OCI-M2 (cell line): ENCODE measurements at regions not wholly inside any gene's neighbourhood (a gene's known extent, or its start where the extent isn't known, plus 50 kb on each side); places are given as distances from the start of the nearest gene placed in this dataset.

Experiments used
- DNase-seq: peaks from one replicate; lab custom pipeline; 2025; ENCODE audit not compliant: unreplicated experiment; lab: John Stamatoyannopoulos, UW

DNA sequence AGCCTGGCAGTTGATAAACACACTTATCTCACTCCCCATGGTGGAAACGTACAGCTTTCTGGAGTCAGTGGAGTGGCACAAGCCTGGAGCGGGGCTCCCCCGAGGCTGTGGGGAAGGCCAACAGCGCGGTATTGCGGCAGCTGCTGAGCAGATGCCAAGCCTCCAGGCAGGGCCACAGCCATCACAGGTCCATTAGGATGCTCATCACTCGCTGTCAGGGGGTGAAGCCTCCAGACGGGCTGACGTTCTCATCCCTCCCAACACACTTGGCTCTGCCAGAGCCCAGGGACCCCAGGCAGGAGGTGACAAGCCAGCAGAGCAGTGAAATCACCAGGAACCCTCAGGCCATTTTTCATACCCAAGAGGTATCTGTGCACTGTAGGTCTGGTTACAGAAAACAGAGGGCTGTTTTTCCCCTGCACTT lies 529.2 kb upstream of the KLHL29 start:
- no peak for DNase-seq

DNA sequence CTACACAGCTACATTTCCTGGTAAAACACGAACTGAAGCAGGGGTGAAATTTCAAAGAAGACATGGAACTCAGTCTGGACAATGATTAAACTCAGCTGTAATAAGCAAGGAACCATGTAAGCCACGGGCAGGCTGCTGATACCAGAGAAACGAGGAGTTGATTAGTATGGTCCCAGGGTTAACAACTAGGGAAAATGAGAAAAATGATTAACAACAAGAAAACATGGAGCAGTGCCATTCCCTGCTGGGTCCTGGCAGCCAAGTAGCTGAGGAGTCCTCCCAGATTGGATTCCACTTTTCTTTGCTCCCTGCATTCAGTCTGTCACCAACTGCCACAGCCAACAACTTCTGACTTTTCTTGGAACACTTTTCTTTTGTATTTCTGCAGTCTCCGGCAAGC lies 517.0 kb upstream of the KLHL29 start:
- no peak for DNase-seq

DNA sequence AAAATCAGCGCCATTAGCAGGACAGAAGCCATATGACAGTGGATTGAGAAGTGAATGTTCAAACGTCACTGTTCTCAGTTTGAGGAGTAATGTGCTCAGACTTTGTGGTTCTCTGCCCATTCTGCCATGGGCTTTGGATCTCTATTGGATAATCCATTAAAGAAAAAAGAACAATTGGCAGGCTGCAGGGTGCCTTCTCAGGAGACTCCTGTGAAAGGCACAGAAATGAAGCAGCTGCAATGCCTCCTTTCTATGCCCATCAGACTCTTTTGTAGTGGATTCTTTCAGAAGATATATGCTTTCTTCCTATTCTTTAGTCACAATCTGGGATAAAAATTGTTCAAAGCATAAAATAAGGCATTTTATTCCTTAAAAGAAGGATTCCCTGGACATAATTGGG lies 506.9 kb upstream of the KLHL29 start:
- DNase-seq = no peak

DNA sequence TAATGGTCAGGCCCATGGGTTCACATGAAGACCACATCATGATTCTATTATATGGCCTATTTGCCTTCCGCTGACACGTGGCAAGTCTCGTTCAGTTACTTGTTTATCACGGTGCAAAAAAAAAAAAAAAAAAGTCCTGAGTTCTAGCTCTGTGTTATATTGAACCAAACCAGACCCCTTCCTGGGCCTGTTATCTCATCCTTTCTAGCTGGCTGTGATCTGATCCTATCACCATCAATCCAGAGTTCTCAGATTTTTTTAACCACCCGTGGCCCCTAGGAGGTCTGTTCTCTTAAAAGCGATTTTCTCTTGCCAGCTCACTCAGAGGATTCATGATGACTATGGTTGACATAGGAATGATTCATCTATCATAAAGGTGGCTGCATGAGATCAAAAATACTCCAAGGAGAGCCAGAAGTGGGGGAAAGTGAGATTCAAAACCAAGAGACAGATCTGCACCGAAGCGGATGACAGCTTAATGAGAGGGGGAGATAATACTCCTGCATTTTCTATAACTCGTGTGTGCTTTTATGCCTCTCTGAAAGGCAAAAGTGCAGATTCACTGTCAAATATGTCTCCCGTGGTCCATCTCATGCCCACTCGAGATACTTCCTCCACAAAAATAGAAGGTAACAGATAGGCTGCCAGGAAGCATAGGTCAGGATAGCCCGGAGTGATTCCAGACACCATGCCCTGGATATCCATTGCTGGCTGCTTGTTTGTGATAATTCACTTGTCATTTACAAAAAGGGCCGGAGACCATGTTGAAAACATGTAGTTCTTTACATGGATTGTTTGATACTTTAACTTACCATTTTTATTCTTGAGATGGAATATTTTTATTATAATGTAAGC lies 505.7 kb upstream of the KLHL29 start:
- no peak for DNase-seq

DNA sequence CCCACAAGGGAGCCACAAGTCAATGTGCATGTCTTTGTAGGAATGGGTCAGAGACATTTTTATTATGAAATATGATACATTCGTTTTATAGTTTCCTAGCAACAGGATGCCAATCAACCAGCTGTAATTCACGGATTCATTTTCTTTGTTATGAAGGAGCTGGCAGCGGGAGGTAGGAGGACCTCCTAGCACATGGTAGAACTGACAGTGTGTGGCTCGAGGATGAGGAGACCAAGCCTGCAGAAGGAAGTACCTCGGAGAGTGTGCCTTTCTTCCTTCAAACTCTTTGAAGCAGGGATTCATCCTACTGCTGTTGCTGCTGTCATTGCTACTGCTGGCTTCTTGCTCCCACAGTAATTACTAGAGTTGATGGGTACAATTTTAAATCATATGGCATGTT lies 504.8 kb upstream of the KLHL29 start:
- no peak for DNase-seq

DNA sequence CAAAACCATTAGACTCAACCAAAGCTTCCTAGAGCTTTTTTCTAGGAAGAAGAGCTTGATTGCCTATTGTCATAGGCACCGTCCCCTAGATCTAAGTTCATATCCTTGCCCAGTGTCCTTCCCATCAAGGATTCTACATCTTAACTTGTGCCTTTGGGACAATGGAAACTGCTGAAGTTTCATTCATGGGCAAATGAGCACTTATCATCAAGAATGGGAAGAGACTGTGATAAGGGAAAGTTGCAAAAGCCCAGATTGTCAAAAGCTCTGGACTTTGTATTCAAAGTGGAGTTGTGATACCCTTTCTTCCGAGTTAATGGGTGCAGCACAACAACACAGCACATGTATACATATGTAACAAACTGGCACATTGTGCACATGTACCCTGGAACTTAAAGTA lies 503.0 kb upstream of the KLHL29 start:
- no peak for DNase-seq

DNA sequence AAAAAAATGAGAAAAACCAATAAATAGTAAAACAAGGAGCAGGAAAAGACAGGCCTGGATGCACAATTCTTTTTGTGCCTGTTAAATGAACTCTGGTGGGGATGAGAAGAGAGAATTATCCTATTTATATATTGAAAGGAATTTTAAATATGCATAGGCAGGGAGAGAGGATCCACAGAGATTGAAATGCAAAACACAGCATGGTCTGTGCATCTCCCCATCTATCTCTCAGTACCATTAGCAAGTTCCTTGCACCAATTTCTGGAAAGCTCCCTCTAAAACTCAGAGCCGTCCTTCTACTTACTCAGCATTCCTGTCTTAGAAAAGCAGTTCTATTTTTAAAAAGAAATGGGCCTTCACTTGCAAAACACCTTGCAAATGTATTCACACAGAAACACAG lies 502.3 kb upstream of the KLHL29 start:
- DNase-seq = no peak

DNA sequence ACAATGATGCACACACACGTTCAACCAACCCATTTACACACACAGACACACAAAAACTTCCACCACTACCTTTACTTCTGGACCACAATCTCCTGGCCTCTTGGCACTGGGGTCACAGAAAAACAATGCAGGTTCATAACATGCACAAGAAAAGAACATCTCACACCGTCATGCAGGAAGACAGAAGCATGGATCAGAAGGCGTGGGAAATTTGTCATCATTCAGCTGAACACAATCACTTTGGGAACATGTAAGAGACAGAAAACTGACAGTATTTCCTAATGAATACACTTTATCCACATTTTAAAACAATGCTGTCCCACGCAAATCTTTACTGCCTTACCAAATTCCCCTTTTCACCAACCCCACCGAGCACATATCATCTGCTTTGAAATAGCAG lies 501.9 kb upstream of the KLHL29 start:
- no peak for DNase-seq

DNA sequence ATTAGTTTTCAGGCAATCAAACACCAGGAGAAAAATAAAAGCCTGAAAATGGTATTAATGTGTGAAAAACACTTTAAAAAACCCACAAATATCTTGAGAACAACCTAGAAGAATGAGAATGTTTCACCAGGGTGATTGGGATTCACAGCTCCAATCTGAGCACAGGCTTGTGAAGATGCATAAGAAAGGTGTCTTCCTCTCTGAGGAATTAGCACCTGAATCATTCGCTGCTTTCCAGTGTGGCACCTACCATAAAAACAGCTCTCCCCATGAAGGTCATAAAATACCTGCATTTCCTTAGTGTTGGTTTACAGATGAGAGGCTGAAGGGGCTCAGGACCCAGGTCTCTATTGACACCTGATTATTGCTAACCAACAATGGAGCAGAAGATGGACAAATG lies 499.7 kb upstream of the KLHL29 start:
- no peak for DNase-seq

DNA sequence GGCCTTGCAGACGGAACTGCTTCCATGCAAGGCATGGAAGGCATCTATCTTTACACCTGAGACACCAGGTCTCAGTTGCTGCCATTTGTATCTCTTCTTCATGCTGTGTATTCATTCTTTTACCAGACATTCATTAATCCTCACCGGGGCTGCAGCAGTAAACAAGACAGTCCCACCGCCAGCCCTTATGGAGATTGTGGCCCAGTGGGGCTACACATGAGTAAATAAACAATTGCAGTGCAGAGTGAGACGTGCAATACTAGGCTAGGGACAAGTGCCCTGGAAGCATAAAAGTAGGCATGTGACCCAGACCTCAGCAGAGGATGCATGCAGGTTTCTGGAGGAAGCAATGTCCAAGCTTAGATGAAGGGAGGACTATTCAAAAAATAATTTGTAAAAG lies 497.6 kb upstream of the KLHL29 start:
- no peak for DNase-seq

DNA sequence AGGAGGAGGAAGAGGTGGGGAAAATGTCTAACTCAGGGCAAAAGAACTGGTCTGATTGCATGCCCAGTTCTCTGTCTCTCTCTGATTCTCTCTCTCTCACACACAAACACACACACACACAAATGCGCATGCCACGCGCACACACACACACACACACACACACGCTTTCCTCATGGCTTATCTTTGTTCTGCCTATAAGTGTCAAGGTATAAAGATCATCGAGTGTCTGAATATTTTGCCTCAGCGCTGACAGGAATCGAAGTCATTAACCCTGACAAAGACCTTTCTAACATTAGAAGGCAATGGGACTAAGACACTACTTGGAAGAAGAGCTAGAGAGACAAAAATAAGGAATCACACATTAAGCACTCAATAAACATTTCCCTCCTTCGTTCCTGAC lies 497.1 kb upstream of the KLHL29 start:
- DNase-seq = no peak

DNA sequence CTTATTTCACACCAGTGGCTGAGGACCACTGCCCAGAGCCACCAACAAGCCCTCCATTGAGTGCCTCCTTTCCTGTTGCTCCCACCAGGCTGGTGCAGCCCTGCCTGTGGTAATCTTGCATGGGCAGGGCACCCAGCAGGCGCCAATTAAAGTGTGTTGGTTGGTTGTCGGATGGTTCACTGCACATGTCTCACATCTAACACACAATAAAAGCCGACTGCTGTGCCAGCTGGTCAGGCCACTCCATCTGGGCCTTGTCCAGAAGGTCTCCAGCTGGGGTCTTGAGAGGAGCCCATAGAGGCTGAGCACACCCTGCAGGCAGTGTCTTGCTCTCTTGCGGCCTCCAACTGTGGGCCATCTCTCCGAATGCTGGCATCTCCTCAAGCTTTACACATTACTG lies 494.8 kb upstream of the KLHL29 start:
- no peak for DNase-seq

DNA sequence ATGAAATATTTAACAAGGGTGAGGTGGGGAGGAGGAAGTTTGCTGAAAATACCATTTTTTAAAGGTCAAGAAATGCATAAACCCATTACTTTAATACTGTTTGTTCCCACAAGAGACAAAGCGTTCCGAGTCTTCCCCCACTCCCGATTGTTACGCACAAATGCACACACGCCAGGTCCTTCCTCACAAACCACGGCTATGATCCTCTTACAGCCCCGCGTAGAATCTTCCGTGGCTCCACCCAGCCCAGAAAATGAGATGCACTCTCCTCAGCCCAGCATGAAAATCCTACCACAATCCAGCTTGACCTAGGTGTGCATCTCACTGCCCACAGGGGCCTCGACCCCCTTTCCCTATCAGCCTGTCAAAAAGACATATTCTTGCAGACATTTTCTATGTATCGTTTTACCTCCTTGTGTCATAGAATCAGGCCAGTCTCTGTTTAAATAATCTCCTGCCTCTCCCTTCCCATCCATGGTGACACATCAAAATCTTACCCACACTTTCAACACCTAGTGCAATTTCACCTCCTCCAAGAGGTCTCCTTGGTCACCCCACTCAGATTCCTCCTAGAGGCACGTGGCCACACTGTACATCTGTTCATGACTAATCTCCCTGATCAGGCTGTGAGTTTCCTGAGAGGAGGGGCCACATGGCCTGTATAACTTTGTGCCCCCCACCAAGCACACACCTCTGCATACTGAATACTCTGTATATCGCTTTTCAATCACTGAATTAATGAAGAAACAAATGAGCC lies 491.0 kb upstream of the KLHL29 start:
- no peak for DNase-seq

DNA sequence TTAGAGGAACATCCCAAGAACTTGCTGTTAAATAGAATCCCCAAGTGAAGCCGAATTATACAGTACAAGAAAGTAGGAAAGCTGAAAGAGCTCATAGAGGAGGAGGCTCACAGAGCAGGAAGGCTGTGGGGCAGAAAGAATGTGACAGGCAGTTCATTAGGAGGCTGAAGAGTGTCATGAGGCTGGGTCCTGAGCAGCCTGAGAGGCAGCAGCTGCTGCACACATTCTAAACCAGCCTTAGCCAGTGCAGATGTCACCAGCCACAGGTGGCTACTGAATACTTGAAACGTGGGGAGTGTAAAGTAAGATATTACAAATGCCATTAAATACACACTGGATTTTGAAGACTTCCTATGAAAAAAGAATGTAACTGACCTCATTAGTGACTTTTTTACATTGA lies 490.2 kb upstream of the KLHL29 start:
- no peak for DNase-seq

DNA sequence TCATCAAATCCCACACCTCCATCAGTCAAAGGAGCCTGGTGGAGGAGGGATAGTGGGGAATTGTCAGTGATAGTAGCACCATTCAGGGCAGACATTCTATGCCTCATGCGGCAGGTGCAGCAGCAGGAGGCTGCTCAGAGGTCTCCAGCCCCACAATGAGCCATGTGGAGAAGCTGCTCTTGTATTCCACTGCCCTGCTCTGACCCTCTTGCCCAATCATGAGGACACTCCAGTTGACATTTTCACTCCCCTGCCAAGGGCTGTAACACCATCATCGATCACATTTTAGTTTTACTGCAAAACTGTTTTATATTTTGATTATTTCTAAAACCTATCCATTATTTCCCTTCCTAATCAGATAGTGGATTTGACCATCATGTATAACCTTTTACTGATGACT lies 487.6 kb upstream of the KLHL29 start:
- DNase-seq = no peak

DNA sequence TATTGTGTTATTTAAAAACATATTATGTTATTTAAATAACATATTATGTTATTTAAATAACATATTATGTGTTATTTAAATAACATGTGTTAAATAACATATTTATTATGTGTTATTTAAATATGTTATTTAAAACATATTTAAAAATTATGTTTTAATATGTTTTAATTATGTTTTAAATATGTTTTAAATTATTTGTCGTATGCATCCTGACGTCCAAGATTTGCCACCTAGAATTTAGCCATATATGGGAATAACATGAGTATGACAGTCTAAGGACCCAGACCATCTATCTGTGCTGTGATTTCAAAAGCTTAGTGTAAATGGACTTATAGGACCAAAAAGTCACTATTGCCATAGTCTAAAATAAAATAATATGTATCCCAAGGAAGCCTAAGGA lies 484.3 kb upstream of the KLHL29 start:
- DNase-seq = no peak

DNA sequence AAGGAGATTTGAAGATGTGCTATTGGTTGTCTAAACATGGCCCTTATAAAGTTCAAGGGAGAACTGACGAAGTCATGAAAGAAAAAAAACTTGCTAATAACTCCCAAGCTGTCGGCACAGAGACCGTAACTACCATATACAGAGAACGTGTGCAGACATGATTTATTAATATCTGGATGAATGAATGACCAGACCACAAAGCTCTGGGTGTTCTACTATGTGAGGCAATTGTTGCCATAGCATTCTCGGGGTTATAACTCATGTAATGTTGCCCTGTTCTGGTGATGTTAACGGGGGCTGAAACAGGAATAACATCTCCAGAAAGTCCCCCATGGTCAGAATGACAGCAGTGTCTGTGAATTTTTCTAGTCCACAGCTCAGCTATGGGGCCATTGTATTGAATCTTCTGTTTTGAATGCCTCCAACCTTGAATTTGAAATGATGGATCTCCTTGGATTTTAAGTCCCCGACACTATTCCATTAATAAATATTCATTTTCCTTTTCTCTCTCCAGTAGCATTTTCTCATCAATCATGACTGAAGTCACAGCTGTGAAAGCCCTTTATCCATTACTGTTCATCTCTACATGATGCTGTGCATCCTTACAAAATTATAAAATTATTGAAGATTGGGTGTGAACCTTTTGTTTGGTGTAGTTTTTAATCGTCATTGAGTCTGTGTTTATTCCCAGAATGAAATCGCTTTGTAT lies 483.4 kb upstream of the KLHL29 start:
- no peak for DNase-seq

DNA sequence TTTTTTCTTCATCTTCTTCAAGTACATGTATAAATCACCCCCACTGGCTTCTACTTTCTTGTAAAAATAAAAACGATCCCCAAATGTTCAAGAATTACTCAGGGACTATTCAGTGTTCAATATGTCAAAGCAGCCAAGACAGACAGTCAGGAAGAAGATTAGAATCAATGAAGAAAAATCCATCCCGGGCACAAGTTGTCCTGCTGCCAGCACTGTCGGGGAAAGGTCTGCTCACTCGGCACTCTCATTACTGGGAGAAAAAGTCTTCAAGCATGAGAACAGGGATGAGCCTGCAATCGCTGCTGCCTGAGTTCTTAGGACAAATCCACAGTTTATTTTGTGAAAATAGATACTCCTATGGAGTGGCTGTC lies 482.8 kb upstream of the KLHL29 start:
- no peak for DNase-seq

DNA sequence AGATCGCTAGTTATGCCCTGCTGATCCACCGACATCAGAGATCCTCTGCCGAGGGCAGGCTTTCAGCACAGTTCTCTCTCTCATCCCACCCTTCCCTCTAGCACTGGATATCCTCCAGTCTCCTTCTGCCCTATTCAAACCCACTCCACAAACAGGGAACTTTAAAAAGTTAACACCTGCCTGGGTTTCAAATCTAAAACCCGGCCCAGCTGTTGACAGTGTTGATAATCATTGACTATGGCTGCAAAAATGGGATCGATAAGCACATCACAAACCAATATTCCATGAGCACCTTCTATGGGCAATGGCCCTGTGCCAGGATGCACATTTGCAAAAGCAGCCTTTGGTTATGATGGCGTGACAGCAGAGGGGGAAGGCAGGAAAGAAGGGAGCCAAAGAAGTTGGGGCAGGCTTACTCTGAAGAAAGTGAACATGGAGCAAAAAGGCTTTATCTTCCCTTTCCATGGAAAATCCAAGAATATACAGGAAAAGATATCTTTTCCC lies 482.3 kb upstream of the KLHL29 start:
- DNase-seq = no peak

DNA sequence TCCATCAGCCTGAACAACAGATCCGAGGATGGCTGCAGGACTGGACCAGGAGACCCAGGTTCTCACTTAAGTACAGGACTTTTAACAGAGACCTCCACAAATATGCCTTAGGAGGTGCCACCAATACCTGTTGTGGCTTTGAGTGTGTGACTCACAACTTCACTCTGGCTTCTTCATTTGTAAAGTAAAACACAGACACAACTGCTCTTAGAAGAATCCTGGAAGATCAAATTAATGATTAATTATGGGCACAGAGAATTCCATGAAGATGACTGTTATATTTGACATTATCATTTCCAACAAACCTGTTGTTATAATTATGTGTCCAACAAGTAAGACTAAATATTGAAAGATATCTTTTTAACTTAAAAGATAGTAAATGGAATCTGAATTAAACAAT lies 481.4 kb upstream of the KLHL29 start:
- DNase-seq = no peak

DNA sequence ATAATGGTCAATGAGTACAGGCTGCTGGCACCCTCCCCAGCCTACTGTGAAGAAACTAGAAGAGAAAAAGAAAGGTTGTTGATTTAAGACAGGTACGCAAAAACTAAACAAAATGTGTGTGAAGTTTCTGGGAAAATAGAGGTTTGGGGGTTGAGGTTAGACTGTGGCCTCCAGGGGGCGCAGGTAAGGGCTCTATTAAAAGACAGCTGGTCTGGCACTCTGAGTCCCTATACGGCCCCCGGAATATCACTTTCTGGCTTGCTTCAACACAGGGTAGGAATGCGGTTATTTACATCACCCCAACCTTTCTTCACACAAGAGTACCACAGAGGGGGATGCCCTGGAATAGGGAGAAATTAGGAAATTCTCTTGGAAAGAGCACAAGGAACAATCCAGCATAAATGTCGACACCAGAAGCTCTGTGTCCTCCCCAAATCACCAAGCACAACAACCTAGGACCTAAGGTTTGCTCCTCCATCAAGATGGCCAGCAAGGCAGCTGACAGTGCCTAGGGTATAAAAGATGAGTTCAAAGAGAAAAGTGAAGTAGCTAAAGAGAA lies 480.8 kb upstream of the KLHL29 start:
- DNase-seq = no peak

DNA sequence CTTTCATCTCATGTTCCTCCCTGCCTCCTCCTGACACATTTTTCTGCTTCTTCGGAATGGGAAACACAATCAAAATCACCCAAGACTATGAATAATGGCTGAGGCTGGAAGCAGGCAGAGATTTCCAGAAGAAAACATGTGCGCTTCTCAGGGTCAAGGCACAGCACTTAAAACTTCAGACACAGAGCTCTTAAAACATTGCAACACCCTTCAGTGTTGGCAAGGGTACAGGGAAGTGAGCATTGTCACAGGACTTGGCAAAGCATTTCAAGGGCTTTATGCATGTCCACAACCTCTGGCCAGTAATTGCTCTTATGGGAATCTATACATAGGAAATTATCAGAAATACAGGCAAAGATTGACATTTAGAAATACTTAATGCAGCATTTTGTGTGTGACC lies 477.6 kb upstream of the KLHL29 start:
- no peak for DNase-seq
